RWPE1 (cell line): ENCODE measurements at regions not wholly inside any gene's neighbourhood (a gene's known extent, or its start where the extent isn't known, plus 50 kb on each side); places are given as distances from the start of the nearest gene placed in this dataset.

Experiments
- CTCF ChIA-PET: fragments of 350-600 bp; sonication (Branson Sonifier 250); formaldehyde crosslinking; extraction: SDS; loops from one replicate; lab custom pipeline; 2021; lab: Yijun Ruan, JAX
- POLR2A ChIA-PET: fragments of 400-600 bp; formaldehyde crosslinking; extraction: SDS; loops from one replicate; lab custom pipeline; 2020; ENCODE audit warnings: antibody characterized with exemption; ENCODE audit not compliant: low non-redundant PET; lab: Yijun Ruan, JAX
- DNase-seq: peaks from one replicate; pipeline ENCODE4 v3.0.0; 2012; ENCODE audit warnings: low spot score
- H3K27ac ChIP-seq: fragments of 450-650 bp; 2 replicates; pipeline ENCODE4 v1.5.1; 2017
- CTCF ChIP-seq: fragments of 450-650 bp; conservative IDR thresholded peaks from 2 replicates; pipeline ENCODE4 v1.5.1; 2017; ENCODE audit warnings: low read depth, mild to moderate bottlenecking

GRCh38 chr2:204260162-204260877, 285.0 kb upstream of the PARD3B start:
- TF ChIP-seq CTCF: peak; percentile 66
- H3K27ac ChIP-seq: no peak overlapping the region
- peak; percentile 55 for DNase-seq
- POLR2A ChIA-PET: no interaction called here
- CTCF ChIA-PET: interaction anchor here (0.6 to 1.4 kb wide), 10 partner anchors 9 to 1666 kb away, joined by 3 to 8 read pairs (median 3); no protein-coding TSS in a partner anchor

GRCh38 chr2:204260901-204261300, 284.4 kb upstream of the PARD3B start:
- DNase-seq: no peak
- TF ChIP-seq CTCF: no peak
- CTCF ChIA-PET: interaction anchor here (0.6 to 1.4 kb wide), 6 partner anchors 9 to 1665 kb away, joined by 3 to 8 read pairs (median 4); no protein-coding TSS in a partner anchor
- no peak overlapping the region for H3K27ac ChIP-seq
- POLR2A ChIA-PET: no interaction called here

GRCh38 chr2:204261846-204262245, 283.4 kb upstream of the PARD3B start:
- no peak for TF ChIP-seq CTCF
- ChIA-PET CTCF (interaction anchor here (0.8 kb wide), 1 partner anchor 430 kb away, joined by 4 read pairs; no protein-coding TSS in a partner anchor), POLR2A (no interaction called here)
- no peak for DNase-seq
- no peak overlapping the region for H3K27ac ChIP-seq

GRCh38 chr2:204264085-204264553, 281.2 kb upstream of the PARD3B start:
- DNase-seq: no peak
- no peak for TF ChIP-seq CTCF
- H3K27ac ChIP-seq: no peak overlapping the region
- ChIA-PET CTCF (interaction anchor here (0.7 to 1.1 kb wide), 2 partner anchors 16 to 216 kb away, joined by 3 read pairs; no protein-coding TSS in a partner anchor), POLR2A (no interaction called here)

GRCh38 chr2:204264621-204265140, 280.6 kb upstream of the PARD3B start:
- CTCF ChIA-PET: interaction anchor here (0.6 to 1.1 kb wide), 3 partner anchors 16 to 215 kb away, joined by 3 to 4 read pairs (median 3); no protein-coding TSS in a partner anchor
- POLR2A ChIA-PET: no interaction called here
- H3K27ac ChIP-seq: no peak overlapping the region
- no peak for DNase-seq
- TF ChIP-seq CTCF: no peak

- CTCF ChIA-PET: no interaction called here
- no peak for DNase-seq
- no peak for TF ChIP-seq CTCF
Observed at GRCh38 chr2:204265681-204266181, 279.5 kb upstream of the PARD3B start.

More at GRCh38 chr2:204265681-204266181, 279.5 kb upstream of the PARD3B start:
- POLR2A ChIA-PET: no interaction called here
- no peak overlapping the region for H3K27ac ChIP-seq
